ENCODE measurements at regions not wholly inside any gene's neighbourhood (a gene's known extent, or its start where the extent isn't known, plus 50 kb on each side); places are given as distances from the start of the nearest gene placed in this dataset.

DNA sequence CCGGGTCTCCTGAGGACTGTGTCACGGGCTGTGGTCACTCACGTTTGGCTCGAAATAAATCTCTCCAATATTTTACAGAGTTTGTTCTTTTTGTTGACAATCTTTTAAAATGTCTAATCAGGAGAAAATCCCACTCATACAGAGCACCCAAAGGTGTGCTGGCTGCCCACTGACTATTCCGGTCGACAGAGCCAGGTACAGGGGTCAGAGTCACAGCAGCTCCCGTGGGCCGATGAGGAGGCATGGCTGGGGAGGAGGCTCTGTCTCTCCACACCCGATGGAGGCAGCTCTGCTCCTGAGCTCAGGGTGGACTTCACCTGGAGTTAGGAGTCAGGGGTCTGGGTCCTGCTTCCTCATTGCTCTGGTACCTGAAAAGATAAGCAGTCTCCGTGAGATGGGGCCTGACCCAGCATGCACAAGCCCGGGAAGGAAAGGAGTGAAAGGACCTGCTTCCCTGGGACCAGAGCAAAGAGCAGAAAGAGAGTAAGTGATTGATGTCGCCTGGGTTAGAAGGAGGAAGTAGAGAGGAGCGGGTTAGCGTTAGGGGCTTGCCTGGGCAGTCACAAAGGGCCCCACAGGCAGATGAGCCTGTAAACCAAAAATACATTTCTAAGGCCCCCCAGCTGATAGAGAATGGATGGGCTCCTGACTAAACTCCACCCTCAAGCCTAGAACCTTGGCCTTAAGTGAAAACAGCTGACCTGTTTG is 53.5 kb upstream of the UNC93A start:
- TF ChIP-seq, protein P1, sequence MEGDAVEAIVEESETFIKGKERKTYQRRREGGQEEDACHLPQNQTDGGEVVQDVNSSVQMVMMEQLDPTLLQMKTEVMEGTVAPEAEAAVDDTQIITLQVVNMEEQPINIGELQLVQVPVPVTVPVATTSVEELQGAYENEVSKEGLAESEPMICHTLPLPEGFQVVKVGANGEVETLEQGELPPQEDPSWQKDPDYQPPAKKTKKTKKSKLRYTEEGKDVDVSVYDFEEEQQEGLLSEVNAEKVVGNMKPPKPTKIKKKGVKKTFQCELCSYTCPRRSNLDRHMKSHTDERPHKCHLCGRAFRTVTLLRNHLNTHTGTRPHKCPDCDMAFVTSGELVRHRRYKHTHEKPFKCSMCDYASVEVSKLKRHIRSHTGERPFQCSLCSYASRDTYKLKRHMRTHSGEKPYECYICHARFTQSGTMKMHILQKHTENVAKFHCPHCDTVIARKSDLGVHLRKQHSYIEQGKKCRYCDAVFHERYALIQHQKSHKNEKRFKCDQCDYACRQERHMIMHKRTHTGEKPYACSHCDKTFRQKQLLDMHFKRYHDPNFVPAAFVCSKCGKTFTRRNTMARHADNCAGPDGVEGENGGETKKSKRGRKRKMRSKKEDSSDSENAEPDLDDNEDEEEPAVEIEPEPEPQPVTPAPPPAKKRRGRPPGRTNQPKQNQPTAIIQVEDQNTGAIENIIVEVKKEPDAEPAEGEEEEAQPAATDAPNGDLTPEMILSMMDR (IDR thresholded peaks at IDR 0.05; ENCODE audit: low read length) = no peak
- TF ChIP-seq EZH2 (optimal IDR thresholded peaks at IDR 0.05; ENCODE audit: low read depth, low read length) = no peak
